Chondrocyte (in vitro differentiated cells): ENCODE measurements at regions not wholly inside any gene's neighbourhood (a gene's known extent, or its start where the extent isn't known, plus 50 kb on each side); places are given as distances from the start of the nearest gene placed in this dataset.

Source experiments
- DNase-seq: peaks from one replicate; pipeline ENCODE4 v3.0.0; 2021; ENCODE audit warnings: mixed read lengths, low spot score
- H3K27ac Mint-ChIP-seq: one replicate; pipeline ENCODE4 v1.8.0; 2021; ENCODE audit warnings: mild to moderate bottlenecking, moderate library complexity, mixed read lengths; ENCODE audit not compliant: unreplicated experiment
- H3K27me3 Mint-ChIP-seq: 2 replicates; pipeline ENCODE4 v1.8.0; 2021; ENCODE audit warnings: low read depth, mixed read lengths
- H3K36me3 Mint-ChIP-seq: 2 replicates; pipeline ENCODE4 v1.8.0; 2021; ENCODE audit warnings: low read depth, mixed read lengths
- H3K4me1 Mint-ChIP-seq: 2 replicates; pipeline ENCODE4 v1.8.0; 2021; ENCODE audit warnings: low read depth, mild to moderate bottlenecking, mixed read lengths
- H3K4me3 Mint-ChIP-seq: one replicate; pipeline ENCODE4 v1.8.0; 2021; ENCODE audit warnings: mild to moderate bottlenecking, moderate library complexity, mixed read lengths; ENCODE audit not compliant: unreplicated experiment
- H3K9me3 Mint-ChIP-seq: 2 replicates; pipeline ENCODE4 v1.8.0; 2021; ENCODE audit warnings: low read depth, mixed read lengths
- CTCF ChIP-seq: fragments of 200-600 bp; sonication (generic); IDR thresholded peaks from 2 replicates; pipeline ENCODE4 v1.5.0; 2021; ENCODE audit warnings: antibody characterized with exemption, mild to moderate bottlenecking, moderate library complexity

- Mint-ChIP-seq H3K9me3 (no peaks in the 10 kb centered on the region), H3K4me3 (no peak overlapping the region), H3K27me3 (no peaks in the 10 kb centered on the region), H3K36me3 (no peaks in the 10 kb centered on the region), H3K27ac (no peak overlapping the region), H3K4me1 (peaks cover 8% of the 10 kb centered on the region)
- no peak for DNase-seq
- no peak for TF ChIP-seq CTCF
Observed at GRCh38 chr15:36401586-36401966, 177.8 kb upstream of the CDIN1 start.

GRCh38 chr15:36403351-36403750 is 176.1 kb upstream of the CDIN1 start:
- peaks cover 20% of the 10 kb centered on the region for H3K4me1 Mint-ChIP-seq

GRCh38 chr15:36406366-36406765 is 173.1 kb upstream of the CDIN1 start:
- Mint-ChIP-seq H3K36me3 (no peaks in the 10 kb centered on the region), H3K9me3 (no peaks in the 10 kb centered on the region), H3K4me3 (no peak overlapping the region), H3K4me1 (peaks cover 20% of the 10 kb centered on the region), H3K27ac (no peak overlapping the region), H3K27me3 (no peaks in the 10 kb centered on the region)
- no peak for DNase-seq
- TF ChIP-seq CTCF = no peak

More at GRCh38 chr15:36403351-36403750, 176.1 kb upstream of the CDIN1 start:
- Mint-ChIP-seq H3K4me3 (no peak overlapping the region), H3K36me3 (no peaks in the 10 kb centered on the region), H3K27me3 (no peaks in the 10 kb centered on the region), H3K27ac (no peak overlapping the region), H3K9me3 (no peaks in the 10 kb centered on the region)
- DNase-seq = no peak
- TF ChIP-seq CTCF = no peak

- TF ChIP-seq CTCF = no peak
- Mint-ChIP-seq H3K4me3 (no peak overlapping the region), H3K36me3 (no peaks in the 10 kb centered on the region), H3K4me1 (peaks cover 20% of the 10 kb centered on the region), H3K27ac (no peak overlapping the region), H3K9me3 (no peaks in the 10 kb centered on the region), H3K27me3 (no peaks in the 10 kb centered on the region)
- DNase-seq = no peak
Observed at GRCh38 chr15:36406911-36407310, 172.5 kb upstream of the CDIN1 start.

- TF ChIP-seq CTCF = no peak
- Mint-ChIP-seq H3K36me3 (no peaks in the 10 kb centered on the region), H3K4me1 (peaks cover 20% of the 10 kb centered on the region), H3K9me3 (no peaks in the 10 kb centered on the region), H3K27me3 (no peaks in the 10 kb centered on the region), H3K4me3 (no peak overlapping the region), H3K27ac (peak overlapping the region; percentile 53)
- no peak for DNase-seq
Observed at GRCh38 chr15:36407647-36408046, 171.8 kb upstream of the CDIN1 start.
